GM20000 (cell line): ENCODE measurements at regions not wholly inside any gene's neighbourhood (a gene's known extent, or its start where the extent isn't known, plus 50 kb on each side); places are given as distances from the start of the nearest gene placed in this dataset.
"Not testable (repeated sequence)": the region's sequence is repeated elsewhere in the genome, so short reads cannot be mapped to it uniquely, and the experiment has no call there.

Experiments
- DNase-seq: peaks from one replicate; pipeline ENCODE4 v3.0.0; 2012; ENCODE audit warnings: low spot score
- TF ChIP-seq, protein P1 (sequence below): IDR thresholded peaks from 2 replicates; pipeline ENCODE4 v1.5.1; 2012; ENCODE audit warnings: mild to moderate bottlenecking, control low read depth; ENCODE audit errors: extremely low read depth, missing control alignments

DNA sequence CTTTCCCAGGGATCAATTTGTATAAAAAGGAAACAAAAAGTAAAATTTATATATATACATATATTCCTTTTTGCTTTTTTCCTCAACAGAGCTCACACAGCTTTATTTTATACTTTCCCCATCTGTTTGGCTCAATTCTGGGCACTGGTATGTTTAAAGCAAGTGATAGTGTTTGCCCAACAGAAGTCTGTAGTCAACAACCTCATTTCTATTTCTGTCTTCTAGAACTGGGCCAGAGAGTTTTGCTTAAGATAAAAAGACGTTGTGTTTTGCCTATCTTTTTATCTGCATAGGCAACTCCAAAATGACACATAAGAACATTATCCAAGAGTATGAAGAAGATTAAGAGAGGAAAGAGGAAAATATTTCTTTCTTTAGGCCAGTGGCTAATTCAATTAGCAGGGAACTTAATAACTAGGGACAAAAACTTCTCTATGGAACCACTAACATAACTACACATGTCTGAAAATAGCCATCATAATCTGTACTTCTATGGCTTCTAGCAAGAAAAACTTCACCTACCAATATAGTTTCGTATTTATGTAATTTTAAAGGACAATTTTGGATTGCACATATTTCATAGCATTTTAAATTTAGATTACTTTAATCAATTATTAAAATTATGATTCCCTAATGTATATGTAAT, 1300.5 kb downstream of the ARAP2 start:
- TF ChIP-seq, protein P1, sequence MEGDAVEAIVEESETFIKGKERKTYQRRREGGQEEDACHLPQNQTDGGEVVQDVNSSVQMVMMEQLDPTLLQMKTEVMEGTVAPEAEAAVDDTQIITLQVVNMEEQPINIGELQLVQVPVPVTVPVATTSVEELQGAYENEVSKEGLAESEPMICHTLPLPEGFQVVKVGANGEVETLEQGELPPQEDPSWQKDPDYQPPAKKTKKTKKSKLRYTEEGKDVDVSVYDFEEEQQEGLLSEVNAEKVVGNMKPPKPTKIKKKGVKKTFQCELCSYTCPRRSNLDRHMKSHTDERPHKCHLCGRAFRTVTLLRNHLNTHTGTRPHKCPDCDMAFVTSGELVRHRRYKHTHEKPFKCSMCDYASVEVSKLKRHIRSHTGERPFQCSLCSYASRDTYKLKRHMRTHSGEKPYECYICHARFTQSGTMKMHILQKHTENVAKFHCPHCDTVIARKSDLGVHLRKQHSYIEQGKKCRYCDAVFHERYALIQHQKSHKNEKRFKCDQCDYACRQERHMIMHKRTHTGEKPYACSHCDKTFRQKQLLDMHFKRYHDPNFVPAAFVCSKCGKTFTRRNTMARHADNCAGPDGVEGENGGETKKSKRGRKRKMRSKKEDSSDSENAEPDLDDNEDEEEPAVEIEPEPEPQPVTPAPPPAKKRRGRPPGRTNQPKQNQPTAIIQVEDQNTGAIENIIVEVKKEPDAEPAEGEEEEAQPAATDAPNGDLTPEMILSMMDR: no peak
- no peak for DNase-seq

DNA sequence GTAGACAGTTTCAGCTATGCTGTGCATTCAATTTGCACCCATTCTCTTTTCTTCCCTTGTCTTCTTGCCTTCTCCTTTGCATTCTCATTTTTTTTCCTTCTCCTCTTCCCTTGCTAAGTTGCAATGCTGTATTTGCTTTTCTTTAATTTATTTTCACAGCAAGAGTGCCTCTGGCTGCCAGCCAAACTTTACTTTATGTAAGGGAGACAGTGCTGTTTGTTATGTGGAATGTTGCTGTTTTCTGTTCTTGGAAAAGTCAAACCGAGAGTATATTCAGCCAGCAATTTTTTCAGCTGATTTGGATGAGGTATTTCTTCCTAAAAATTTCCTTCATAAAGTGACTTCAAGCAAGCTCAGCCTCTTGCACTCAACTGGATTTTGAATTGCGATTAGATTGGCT, 1293.4 kb downstream of the ARAP2 start:
- TF ChIP-seq, protein P1: no peak
- no peak for DNase-seq

DNA sequence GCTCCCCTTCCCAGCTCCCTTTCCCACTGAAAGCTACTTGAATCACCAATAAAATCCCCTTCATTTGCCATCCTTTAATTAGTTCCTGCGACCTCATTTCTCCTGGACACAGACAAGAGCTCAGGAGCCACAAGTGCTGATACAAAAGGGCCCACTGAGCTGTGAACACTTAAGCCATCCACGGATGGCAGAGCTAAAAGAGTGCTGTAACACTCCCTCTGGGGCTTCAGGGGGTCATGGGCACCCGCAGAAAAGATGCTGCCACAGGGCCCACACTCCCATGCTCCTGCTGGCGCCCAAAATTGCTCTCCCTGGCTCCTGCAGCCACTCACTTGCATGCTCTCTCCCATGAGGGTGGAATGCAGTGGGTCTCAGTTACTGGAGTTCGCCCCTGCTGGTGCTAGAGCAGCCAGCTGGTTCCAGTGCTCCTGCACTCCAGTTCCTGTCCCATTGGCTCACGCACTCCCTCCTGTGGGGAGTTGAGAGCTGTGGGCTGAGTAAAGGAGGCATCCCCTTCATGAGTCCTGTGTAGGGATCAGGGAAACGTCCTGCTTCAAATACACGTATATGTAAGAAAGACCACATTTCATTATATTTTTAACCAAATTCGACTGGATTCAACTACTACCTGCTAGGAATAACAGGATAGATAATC, 1291.0 kb downstream of the ARAP2 start:
- TF ChIP-seq, protein P1: no peak
- no peak for DNase-seq

DNA sequence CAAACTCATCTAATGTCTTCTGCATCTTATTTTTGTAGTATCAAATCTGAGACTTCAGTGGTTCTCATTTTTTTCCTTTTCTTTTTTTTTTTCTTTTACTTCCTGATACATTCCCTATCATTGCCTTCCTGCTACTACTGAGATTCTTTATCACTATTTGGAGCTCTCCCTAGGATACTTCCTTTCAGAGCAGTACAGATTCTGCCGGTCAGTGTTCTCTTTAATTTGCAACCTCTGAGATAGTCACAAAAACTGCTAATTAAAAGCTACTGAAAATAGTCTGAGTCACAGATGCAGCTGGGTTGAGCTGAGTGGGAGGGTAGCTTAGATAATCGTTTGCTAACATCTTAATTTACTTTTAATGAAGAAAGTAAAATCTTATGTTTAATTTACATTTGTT, 1279.7 kb downstream of the ARAP2 start:
- TF ChIP-seq, protein P1: no peak
- DNase-seq: no peak

DNA sequence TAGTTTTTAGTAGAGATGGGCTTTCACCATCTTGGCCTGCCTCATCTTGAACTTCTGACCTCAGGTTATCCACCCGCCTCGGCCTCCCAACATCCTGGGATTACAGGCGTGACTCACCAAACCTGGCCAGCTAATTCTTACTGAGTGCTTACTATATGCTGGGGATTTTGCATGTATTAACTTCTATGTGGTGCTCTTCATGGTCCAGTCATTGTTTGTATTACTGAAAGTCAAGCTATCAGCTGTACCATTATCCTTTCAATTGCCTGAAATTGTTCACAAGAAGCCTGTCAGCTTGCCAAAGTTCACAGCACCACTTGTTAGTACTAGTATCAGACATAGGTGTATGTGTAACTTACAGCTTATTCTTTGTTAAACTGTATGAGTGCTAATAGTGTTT, 1272.1 kb downstream of the ARAP2 start:
- no peak for DNase-seq
- TF ChIP-seq, protein P1: no peak

DNA sequence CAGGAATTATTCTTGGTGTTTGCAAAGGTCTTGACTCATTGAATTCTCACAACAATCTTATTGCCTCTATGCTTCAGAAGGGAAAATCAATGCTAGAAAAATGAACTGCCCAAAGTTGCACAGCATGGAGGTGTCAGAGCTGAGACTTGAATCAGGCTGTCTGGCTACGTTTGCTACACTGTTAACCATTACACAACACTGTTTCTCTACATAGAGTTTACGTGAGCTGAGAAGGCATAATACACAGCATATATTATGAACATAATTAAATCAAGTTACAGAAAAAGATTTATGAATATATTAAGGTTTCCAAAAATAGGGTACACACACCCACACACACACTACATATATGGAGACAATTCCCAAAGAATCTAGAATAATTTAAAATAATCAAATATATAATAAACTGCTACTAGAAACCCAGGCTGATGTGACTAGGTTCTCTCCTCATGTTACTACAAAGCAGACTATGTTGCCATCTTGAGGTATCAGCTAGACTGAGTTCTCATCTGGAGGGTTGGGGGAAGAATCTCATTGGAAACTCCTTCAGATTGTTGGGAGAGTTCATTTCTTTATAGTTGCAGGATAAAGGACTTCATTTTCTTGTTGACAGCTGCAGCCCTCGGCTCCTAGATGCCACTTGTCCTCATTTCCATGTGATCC, 1270.5 kb downstream of the ARAP2 start:
- TF ChIP-seq, protein P1: no peak
- no peak for DNase-seq

DNA sequence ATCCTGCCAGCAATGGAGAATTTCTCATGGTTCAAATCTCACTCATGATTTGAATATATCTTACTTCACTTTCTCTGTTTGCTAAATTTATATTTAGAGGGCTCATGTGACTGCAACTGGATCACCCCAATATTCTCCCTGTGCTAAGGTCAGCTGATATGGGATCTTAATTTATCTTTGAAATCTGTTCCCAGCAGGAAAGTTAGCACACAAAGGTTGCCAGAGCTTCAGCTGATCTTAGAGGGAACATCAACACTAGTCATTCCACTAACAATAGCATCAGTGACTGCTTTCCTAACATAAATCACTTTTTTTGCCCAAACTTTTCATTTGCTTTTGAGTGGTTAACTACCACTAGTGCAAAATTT, 1270.0 kb downstream of the ARAP2 start:
- no peak for DNase-seq
- TF ChIP-seq, protein P1: no peak

DNA sequence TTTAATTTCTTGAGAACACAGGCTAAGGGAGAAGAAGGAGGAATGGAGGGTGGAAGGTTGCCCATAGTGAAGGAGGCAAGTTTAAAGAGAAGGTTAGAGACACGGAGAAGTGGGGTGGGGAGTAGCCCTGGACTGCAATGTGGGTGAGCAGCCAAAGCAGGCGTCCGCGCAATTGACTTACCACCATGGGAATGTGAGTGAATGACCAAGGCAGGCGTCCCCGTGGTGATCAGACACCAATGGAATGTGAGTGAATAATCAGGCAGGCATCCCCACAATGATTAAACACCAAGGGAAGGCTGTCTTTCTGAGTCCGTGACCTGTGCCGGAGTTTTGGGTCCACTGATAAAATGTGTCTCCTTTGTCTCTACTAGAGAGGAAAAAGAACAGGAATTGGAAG, 1223.1 kb downstream of the ARAP2 start:
- DNase-seq: not testable (repeated sequence)
